HCT116 (cell line): ENCODE measurements at regions not wholly inside any gene's neighbourhood (a gene's known extent, or its start where the extent isn't known, plus 50 kb on each side); places are given as distances from the start of the nearest gene placed in this dataset.

ENCODE experiments used
- ATAC-seq: fragments of 200-7000 bp; cut with Tn5 transposase; 2 replicates; pipeline ENCODE4 v1.9.1; 2020; ENCODE audit warnings: mild to moderate bottlenecking, moderate library complexity
- BruUV-seq: library from RNA; stranded (reverse); fragments of 400-500 nt; replicated peaks from 2 replicates; lab custom pipeline; 2021; lab: Mats Ljungman, UMichigan
- CTCF ChIA-PET: fragments of 300-600 bp; sonication (Branson Sonifier 250); formaldehyde crosslinking; loops from one replicate; lab custom pipeline; 2021; ENCODE audit warnings: antibody characterized with exemption; lab: Charles Lee
- POLR2A ChIA-PET: fragments of 300-600, 350-600 bp; sonication (Branson Sonifier 250); formaldehyde crosslinking; loops from one replicate; lab custom pipeline; 2021; ENCODE audit warnings: antibody characterized with exemption; lab: Charles Lee
- RAD21 ChIA-PET, 2 experiments: fragments of 300-600 bp; sonication (Branson Sonifier 250); formaldehyde crosslinking; loops; one replicate each; lab custom pipeline; 2023; ENCODE audit warnings: low total read pairs in 2 of 2; ENCODE audit not compliant: uncharacterized antibody in 2 of 2, unreplicated experiment in 2 of 2, low non-redundant PET in 1 of 2; lab: Charles Lee
- DNase-seq: peaks from one replicate; pipeline ENCODE4 v3.0.0-alpha.2; 2010; ENCODE audit warnings: low read depth, low spot score
- H2AFZ ChIP-seq: fragments of 200-600 bp; shearing (Covaris generic), sonication (generic); 2 replicates; pipeline ENCODE4 v1.6.1; 2017; ENCODE audit warnings: low read depth, mixed run types, mixed read lengths, antibody characterized with exemption, low read length; ENCODE audit not compliant: poor library complexity, severe bottlenecking
- H3K27ac ChIP-seq: 2 replicates; pipeline ENCODE4 v1.5.1; 2012; ENCODE audit warnings: low read depth, low read length
- H3K27me3 ChIP-seq: fragments of 200-600 bp; sonication (generic); 2 replicates; pipeline ENCODE4 v1.6.1; 2016; ENCODE audit warnings: mixed run types, low read length, mixed read lengths; ENCODE audit not compliant: insufficient read depth
- H3K36me3 ChIP-seq, 2 experiments: fragments of 200-500 bp in 1 of 2; fragments of 200-600 bp in 1 of 2; sonication (Bioruptor generic) in 1 of 2; sonication (generic) in 1 of 2; 2 replicates each; pipeline versions ENCODE4 v1.5.1 to v1.6.1; 2014 to 2016; ENCODE audit warnings: low read length in 2 of 2, inconsistent platforms in 1 of 2, mixed read lengths in 1 of 2, mixed run types in 1 of 2; ENCODE audit not compliant: insufficient read depth in 2 of 2, control insufficient read depth in 1 of 2
- H3K4me1 ChIP-seq, 2 experiments: fragments of 200-600 bp in 1 of 2; sonication (generic) in 1 of 2; 2 replicates each; pipeline versions ENCODE4 v1.5.1 to v1.6.1; 2012 to 2017; ENCODE audit warnings: low read length in 2 of 2, inconsistent platforms in 1 of 2, mild to moderate bottlenecking in 1 of 2, mixed read lengths in 1 of 2, mixed run types in 1 of 2, moderate library complexity in 1 of 2; ENCODE audit not compliant: insufficient read depth in 2 of 2, control insufficient read depth in 1 of 2
- H3K4me2 ChIP-seq: fragments of 200-600 bp; sonication (generic); 2 replicates; pipeline ENCODE4 v1.6.1; 2017; ENCODE audit warnings: mixed run types, low read length, mixed read lengths
- H3K4me3 ChIP-seq, 2 experiments: fragments of 200-600 bp in 1 of 2; sonication (generic) in 1 of 2; replicated peaks in 1 of 2; 2 replicates each; pipeline ENCODE4 v1.5.1; 2011 to 2016; ENCODE audit warnings: low read length in 2 of 2, control low read depth in 1 of 2, low read depth in 1 of 2, mild to moderate bottlenecking in 1 of 2, mixed read lengths in 1 of 2, mixed run types in 1 of 2
- H3K79me2 ChIP-seq: fragments of 200-600 bp; sonication (generic); 2 replicates; pipeline ENCODE4 v1.6.1; 2017; ENCODE audit warnings: mild to moderate bottlenecking, mixed run types, low read length, moderate library complexity, mixed read lengths; ENCODE audit not compliant: insufficient read depth
- H3K9ac ChIP-seq: fragments of 200-600 bp; sonication (generic); 2 replicates; pipeline ENCODE4 v1.6.1; 2016; ENCODE audit warnings: low read length, mixed read lengths
- H3K9me2 ChIP-seq: fragments of 200-600 bp; sonication (generic), shearing (Covaris generic); 2 replicates; pipeline ENCODE4 v1.6.1; 2017; ENCODE audit warnings: mixed run types, mild to moderate bottlenecking, moderate library complexity; ENCODE audit not compliant: insufficient read depth
- H3K9me3 ChIP-seq, 2 experiments: fragments of 200-500 bp in 1 of 2; fragments of 200-600 bp in 1 of 2; sonication (Bioruptor generic) in 1 of 2; sonication (generic) in 1 of 2; 2 replicates each; pipeline ENCODE4 v1.6.1; 2014 to 2017; ENCODE audit warnings: low read length in 2 of 2, mixed read lengths in 2 of 2, inconsistent platforms in 1 of 2, low read depth in 1 of 2, mild to moderate bottlenecking in 1 of 2, mixed run types in 1 of 2, moderate library complexity in 1 of 2; ENCODE audit not compliant: control insufficient read depth in 1 of 2, insufficient read depth in 1 of 2
- H4K20me1 ChIP-seq: fragments of 200-600 bp; sonication (generic), shearing (Covaris generic); 2 replicates; pipeline ENCODE4 v1.6.1; 2017; ENCODE audit warnings: mixed run types, mild to moderate bottlenecking, moderate library complexity; ENCODE audit not compliant: insufficient read depth
- ATF3 ChIP-seq: IDR thresholded peaks from 2 replicates; pipeline ENCODE4 v1.6.1; 2012
- CBX3 ChIP-seq: IDR thresholded peaks from 2 replicates; pipeline ENCODE4 v1.6.1; 2012; ENCODE audit warnings: low read depth
- CTCF ChIP-seq, 3 experiments: fragments of 200-600 bp in 1 of 3; sonication (generic) in 1 of 3; IDR thresholded peaks in 2 of 3; conservative IDR thresholded peaks in 1 of 3; 2 replicates each; pipeline ENCODE4 v1.5.1; 2012 to 2017; ENCODE audit warnings: low read depth in 2 of 3, low read length in 2 of 3, antibody characterized with exemption in 1 of 3, borderline replicate concordance in 1 of 3, control low read depth in 1 of 3, mild to moderate bottlenecking in 1 of 3, mixed read lengths in 1 of 3, mixed run types in 1 of 3, moderate library complexity in 1 of 3; ENCODE audit not compliant: insufficient read depth in 1 of 3
- EGR1 ChIP-seq: IDR thresholded peaks from 2 replicates; pipeline ENCODE4 v1.6.1; 2012; ENCODE audit warnings: low read depth
- ELF1 ChIP-seq: IDR thresholded peaks from 2 replicates; pipeline ENCODE4 v1.6.1; 2012; ENCODE audit warnings: low read depth, borderline replicate concordance
- EZH2 ChIP-seq: fragments of 200-600 bp; sonication (generic); IDR thresholded peaks from 2 replicates; pipeline ENCODE4 v1.6.1; 2017; ENCODE audit warnings: antibody characterized with exemption, mixed run types
- FOSL1 ChIP-seq: IDR thresholded peaks from 2 replicates; pipeline ENCODE4 v1.6.1; 2012; ENCODE audit warnings: low read depth
- JUND ChIP-seq: IDR thresholded peaks from 2 replicates; pipeline ENCODE4 v1.6.1; 2012
- MAX ChIP-seq: IDR thresholded peaks from 2 replicates; pipeline ENCODE4 v1.6.1; 2012
- POLR2A ChIP-seq: IDR thresholded peaks from 2 replicates; pipeline ENCODE4 v1.7.0; 2011; ENCODE audit warnings: borderline replicate concordance; ENCODE audit not compliant: insufficient read depth, insufficient read length; ENCODE audit errors: extremely low read depth
- POLR2AphosphoS5 ChIP-seq: IDR thresholded peaks from 2 replicates; pipeline ENCODE4 v1.6.1; 2011; ENCODE audit warnings: mild to moderate bottlenecking, low read depth, low read length, moderate library complexity
- RAD21 ChIP-seq: IDR thresholded peaks from 2 replicates; pipeline ENCODE4 v1.6.1; 2012; ENCODE audit warnings: low read depth, mild to moderate bottlenecking
- REST ChIP-seq: IDR thresholded peaks from 2 replicates; pipeline ENCODE4 v1.6.1; 2012; ENCODE audit warnings: low read depth
- SRF ChIP-seq: IDR thresholded peaks from 2 replicates; pipeline ENCODE4 v1.6.1; 2012; ENCODE audit warnings: low read depth
- TCF7L2 ChIP-seq: IDR thresholded peaks from 2 replicates; pipeline ENCODE4 v1.7.0; 2011; ENCODE audit warnings: borderline replicate concordance, inconsistent platforms; ENCODE audit not compliant: insufficient read depth, insufficient read length; ENCODE audit errors: extremely low read depth
- YY1 ChIP-seq: IDR thresholded peaks from 2 replicates; pipeline ENCODE4 v1.6.1; 2011; ENCODE audit warnings: low read length, low read depth, moderate library complexity, mild to moderate bottlenecking; ENCODE audit not compliant: insufficient replicate concordance; ENCODE audit errors: extremely low read depth
- ZFX ChIP-seq: fragments of 450-650 bp; IDR thresholded peaks from 2 replicates; pipeline ENCODE4 v1.6.1; 2017
- intact Hi-C: fragments of 100-400 bp; cut with micrococcal nuclease; formaldehyde crosslinking; loops from 2 replicates; pipeline ENCODE4 v1.10.0; 2022

- intact Hi-C loops, result no loop called here
- no TSS peak for BruUV-seq
- ATAC-seq, result no peak
Measured at GRCh38 chr5:77877516-77878355, 101.6 kb upstream of the TBCA start.

More at GRCh38 chr5:77877516-77878355, 101.6 kb upstream of the TBCA start:
- Histone ChIP-seq H3K9me3 (no peaks in the 10 kb centered on the region), H3K9ac (no peak overlapping the region), H4K20me1 (no peaks in the 10 kb centered on the region), H3K4me3 (no peak overlapping the region), H2AFZ (no peak overlapping the region), H3K79me2 (no peaks in the 10 kb centered on the region), H3K9me2 (no peaks in the 10 kb centered on the region; the same call in 1 of the 2 replicates), H3K36me3 (no peaks in the 10 kb centered on the region), H3K4me2 (no peak overlapping the region), H3K27ac (no peak overlapping the region), H3K27me3 (no peaks in the 10 kb centered on the region), H3K4me1 (peaks cover 4 to 21% of the 10 kb centered on the region in 2 experiments; a peak in 3 of 4 replicates)
- ChIA-PET POLR2A (no interaction called here), CTCF (no interaction called here), RAD21 (no interaction called here)
- TF ChIP-seq CTCF (IDR thresholded peaks at IDR 0.05 in 2 of 3, conservative IDR thresholded peaks at IDR 0.05 in 1 of 3; ENCODE audit: borderline replicate concordance in 1 of 3, insufficient read depth in 1 of 3, low read depth in 2 of 3, low read length in 2 of 3) (no peak), FOSL1 (no peak), REST (no peak), EGR1 (no peak), MAX (no peak), YY1 (no peak), POLR2A (no peak), CBX3 (no peak), SRF (no peak), TCF7L2 (no peak), ELF1 (no peak), ZFX (no peak), EZH2 (no peak), POLR2AphosphoS5 (no peak), ATF3 (no peak), JUND (no peak), RAD21 (no peak)
- no peak for DNase-seq
